ENCODE measurements at regions not wholly inside any gene's neighbourhood (a gene's known extent, or its start where the extent isn't known, plus 50 kb on each side); places are given as distances from the start of the nearest gene placed in this dataset.
"Not testable (repeated sequence)": the region's sequence is repeated elsewhere in the genome, so short reads cannot be mapped to it uniquely, and the experiment has no call there.

GRCh38 chr14:56995010-56995409 is 184.7 kb upstream of the OTX2 start:
- TF ChIP-seq POLR2A (IDR thresholded peaks at IDR 0.05; ENCODE audit: low read length) (no peak), GATA1 (IDR thresholded peaks at IDR 0.05; ENCODE audit: low read depth, low read length) (no peak)
- DNase-seq: no peak

GRCh38 chr14:56992332-56992820 is 182.1 kb upstream of the OTX2 start:
- no peak for DNase-seq

GRCh38 chr14:56990991-56991627 is 180.8 kb upstream of the OTX2 start:
- not testable (repeated sequence) for DNase-seq

More at GRCh38 chr14:56992332-56992820, 182.1 kb upstream of the OTX2 start:
- TF ChIP-seq POLR2A (IDR thresholded peaks at IDR 0.05; ENCODE audit: low read length) (no peak), GATA1 (IDR thresholded peaks at IDR 0.05; ENCODE audit: low read depth, low read length) (no peak)

GRCh38 chr14:56989359-56989758 is 179.1 kb upstream of the OTX2 start:
- no peak for DNase-seq
- TF ChIP-seq GATA1 (IDR thresholded peaks at IDR 0.05; ENCODE audit: low read depth, low read length): no peak
- no peak for TF ChIP-seq POLR2A (IDR thresholded peaks at IDR 0.05; ENCODE audit: low read length)

- no peak for TF ChIP-seq GATA1 (IDR thresholded peaks at IDR 0.05; ENCODE audit: low read depth, low read length)
- no peak for TF ChIP-seq POLR2A (IDR thresholded peaks at IDR 0.05; ENCODE audit: low read length)
- DNase-seq: no peak
Measured at GRCh38 chr14:56979936-56980335, 169.7 kb upstream of the OTX2 start.

GRCh38 chr14:56976211-56976610 is 165.9 kb upstream of the OTX2 start:
- DNase-seq: no peak
- TF ChIP-seq GATA1 (IDR thresholded peaks at IDR 0.05; ENCODE audit: low read depth, low read length) (no peak), POLR2A (IDR thresholded peaks at IDR 0.05; ENCODE audit: low read length) (no peak)

- DNase-seq: no peak
- no peak for TF ChIP-seq GATA1 (IDR thresholded peaks at IDR 0.05; ENCODE audit: low read depth, low read length)
- TF ChIP-seq POLR2A (IDR thresholded peaks at IDR 0.05; ENCODE audit: low read length): no peak
Measured at GRCh38 chr14:56975521-56975920, 165.2 kb upstream of the OTX2 start.

GRCh38 chr14:56972948-56973347 is 162.7 kb upstream of the OTX2 start:
- DNase-seq: no peak
- no peak for TF ChIP-seq POLR2A (IDR thresholded peaks at IDR 0.05; ENCODE audit: low read length)
- no peak for TF ChIP-seq GATA1 (IDR thresholded peaks at IDR 0.05; ENCODE audit: low read depth, low read length)

GRCh38 chr14:56964895-56965294 is 154.6 kb upstream of the OTX2 start:
- DNase-seq: no peak
- no peak for TF ChIP-seq POLR2A (IDR thresholded peaks at IDR 0.05; ENCODE audit: low read length)
- no peak for TF ChIP-seq GATA1 (IDR thresholded peaks at IDR 0.05; ENCODE audit: low read depth, low read length)

GRCh38 chr14:56963381-56963780 is 153.1 kb upstream of the OTX2 start:
- TF ChIP-seq POLR2A (IDR thresholded peaks at IDR 0.05; ENCODE audit: low read length) (no peak), GATA1 (IDR thresholded peaks at IDR 0.05; ENCODE audit: low read depth, low read length) (no peak)
- DNase-seq: no peak

GRCh38 chr14:56962444-56963080 is 152.3 kb upstream of the OTX2 start:
- DNase-seq: no peak
- TF ChIP-seq GATA1 (IDR thresholded peaks at IDR 0.05; ENCODE audit: low read depth, low read length) (no peak), POLR2A (IDR thresholded peaks at IDR 0.05; ENCODE audit: low read length) (no peak)

- no peak for DNase-seq
- no peak for TF ChIP-seq GATA1 (IDR thresholded peaks at IDR 0.05; ENCODE audit: low read depth, low read length)
Measured at GRCh38 chr14:56959869-56960268, 149.6 kb upstream of the OTX2 start.

- TF ChIP-seq GATA1 (IDR thresholded peaks at IDR 0.05; ENCODE audit: low read depth, low read length): no peak
- TF ChIP-seq POLR2A (IDR thresholded peaks at IDR 0.05; ENCODE audit: low read length): no peak
- DNase-seq: no peak
Measured at GRCh38 chr14:56959121-56959520, 148.8 kb upstream of the OTX2 start.

GRCh38 chr14:56956182-56956581 is 145.9 kb upstream of the OTX2 start:
- TF ChIP-seq GATA1 (IDR thresholded peaks at IDR 0.05; ENCODE audit: low read depth, low read length) (no peak), POLR2A (IDR thresholded peaks at IDR 0.05; ENCODE audit: low read length) (no peak)
- DNase-seq: no peak

GRCh38 chr14:56955745-56956144 is 145.5 kb upstream of the OTX2 start:
- no peak for TF ChIP-seq POLR2A (IDR thresholded peaks at IDR 0.05; ENCODE audit: low read length)
- TF ChIP-seq GATA1 (IDR thresholded peaks at IDR 0.05; ENCODE audit: low read depth, low read length): no peak
- no peak for DNase-seq
